Natural killer cell (primary cell): ENCODE measurements at regions not wholly inside any gene's neighbourhood (a gene's known extent, or its start where the extent isn't known, plus 50 kb on each side); places are given as distances from the start of the nearest gene placed in this dataset.

Experiments used
- ATAC-seq, 3 donors: fragments of 150-1000 bp in 2 of 3; fragments of 200-7000 bp in 1 of 3; cut with Tn5 transposase; 1 replicate in 1 of 3; 2 replicates in 2 of 3; pipeline ENCODE4 v1.10.0; 2021; ENCODE audit warnings: mild to moderate bottlenecking in 2 of 3, moderate library complexity in 2 of 3
- DNase-seq, 2 donors: peaks; one replicate each; pipeline versions ENCODE4 v3.0.0 to v3.0.0-alpha.2; 2013 to 2021; ENCODE audit warnings: mixed read lengths in 1 of 2
- H3K27ac ChIP-seq: one replicate; pipeline ENCODE4 v1.5.1; 2013; ENCODE audit warnings: mild to moderate bottlenecking, low read length
- H3K27me3 ChIP-seq: one replicate; pipeline ENCODE4 v1.6.1; 2013; ENCODE audit warnings: low read length; ENCODE audit not compliant: control insufficient read depth, insufficient read depth
- H3K36me3 ChIP-seq: one replicate; pipeline ENCODE4 v1.6.1; 2013; ENCODE audit warnings: low read length; ENCODE audit not compliant: control insufficient read depth, insufficient read depth
- H3K4me1 ChIP-seq: one replicate; pipeline ENCODE4 v1.6.1; 2013; ENCODE audit warnings: low read length; ENCODE audit not compliant: control insufficient read depth, insufficient read depth
- H3K4me3 ChIP-seq: one replicate; pipeline ENCODE4 v1.5.1; 2013; ENCODE audit warnings: low read length
- H3K9me3 ChIP-seq: one replicate; pipeline ENCODE4 v1.6.1; 2013; ENCODE audit warnings: low read length; ENCODE audit not compliant: control insufficient read depth, insufficient read depth
- H3K27ac Mint-ChIP-seq, 2 donors: one replicate each; pipeline ENCODE4 v1.8.0; 2022; ENCODE audit warnings: mild to moderate bottlenecking in 2 of 2, mixed read lengths in 2 of 2, moderate library complexity in 1 of 2
- H3K27me3 Mint-ChIP-seq, 2 donors: one replicate each; pipeline ENCODE4 v1.8.0; 2022; ENCODE audit warnings: low read depth in 2 of 2, mixed read lengths in 2 of 2
- H3K36me3 Mint-ChIP-seq: one replicate; pipeline ENCODE4 v1.8.0; 2022; ENCODE audit warnings: mixed read lengths
- H3K4me1 Mint-ChIP-seq, 2 donors: one replicate each; pipeline ENCODE4 v1.8.0; 2022; ENCODE audit warnings: mixed read lengths in 2 of 2
- H3K4me3 Mint-ChIP-seq: one replicate; pipeline ENCODE4 v1.8.0; 2022; ENCODE audit warnings: mild to moderate bottlenecking, moderate library complexity, mixed read lengths
- H3K9me3 Mint-ChIP-seq, 2 donors: one replicate each; pipeline ENCODE4 v1.8.0; 2022; ENCODE audit warnings: mixed read lengths in 2 of 2
- WGBS: methylation state at CpG from one replicate; pipeline ENCODE4 v1.1.7; 2013; ENCODE audit warnings: missing lambda C conversion rate; ENCODE audit not compliant: insufficient coverage; 5-methylcytosine and 5-hydroxymethylcytosine counted together
- intact Hi-C: fragments of 100-400 bp; cut with micrococcal nuclease; formaldehyde crosslinking; loops from one replicate; pipeline ENCODE4 v1.14.2; 2022
- TF ChIP-seq, protein P1 (sequence below): fragments of 200-600 bp; IDR thresholded peaks from one replicate; pipeline ENCODE4 v1.8.0; 2022; ENCODE audit warnings: antibody characterized with exemption

GRCh38 chr7:95691464-95691863, 80.9 kb upstream of the DYNC1I1 start:
- DNase-seq (no peak), ATAC-seq (no peak)
- no peak overlapping the region for H3K4me3 ChIP-seq
- Mint-ChIP-seq H3K4me3 (no peak overlapping the region), H3K27ac (no peak overlapping the region), H3K9me3 (no peaks in the 10 kb centered on the region), H3K27me3 (peaks cover 13 to 22% of the 10 kb centered on the region in 2 donors), H3K4me1 (peaks cover 5 to 7% of the 10 kb centered on the region in 2 donors), H3K36me3 (no peaks in the 10 kb centered on the region)
- 73% methylated on average over 4 of the region's 4 CpGs for WGBS
- no peaks in the 10 kb centered on the region for H3K4me1 ChIP-seq
- intact Hi-C loops: no loop called here
- H3K9me3 ChIP-seq: no peaks in the 10 kb centered on the region
- no peaks in the 10 kb centered on the region for H3K36me3 ChIP-seq
- H3K27me3 ChIP-seq: no peaks in the 10 kb centered on the region
- no peak overlapping the region for H3K27ac ChIP-seq
- TF ChIP-seq, protein P1, sequence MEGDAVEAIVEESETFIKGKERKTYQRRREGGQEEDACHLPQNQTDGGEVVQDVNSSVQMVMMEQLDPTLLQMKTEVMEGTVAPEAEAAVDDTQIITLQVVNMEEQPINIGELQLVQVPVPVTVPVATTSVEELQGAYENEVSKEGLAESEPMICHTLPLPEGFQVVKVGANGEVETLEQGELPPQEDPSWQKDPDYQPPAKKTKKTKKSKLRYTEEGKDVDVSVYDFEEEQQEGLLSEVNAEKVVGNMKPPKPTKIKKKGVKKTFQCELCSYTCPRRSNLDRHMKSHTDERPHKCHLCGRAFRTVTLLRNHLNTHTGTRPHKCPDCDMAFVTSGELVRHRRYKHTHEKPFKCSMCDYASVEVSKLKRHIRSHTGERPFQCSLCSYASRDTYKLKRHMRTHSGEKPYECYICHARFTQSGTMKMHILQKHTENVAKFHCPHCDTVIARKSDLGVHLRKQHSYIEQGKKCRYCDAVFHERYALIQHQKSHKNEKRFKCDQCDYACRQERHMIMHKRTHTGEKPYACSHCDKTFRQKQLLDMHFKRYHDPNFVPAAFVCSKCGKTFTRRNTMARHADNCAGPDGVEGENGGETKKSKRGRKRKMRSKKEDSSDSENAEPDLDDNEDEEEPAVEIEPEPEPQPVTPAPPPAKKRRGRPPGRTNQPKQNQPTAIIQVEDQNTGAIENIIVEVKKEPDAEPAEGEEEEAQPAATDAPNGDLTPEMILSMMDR: no peak

DNA sequence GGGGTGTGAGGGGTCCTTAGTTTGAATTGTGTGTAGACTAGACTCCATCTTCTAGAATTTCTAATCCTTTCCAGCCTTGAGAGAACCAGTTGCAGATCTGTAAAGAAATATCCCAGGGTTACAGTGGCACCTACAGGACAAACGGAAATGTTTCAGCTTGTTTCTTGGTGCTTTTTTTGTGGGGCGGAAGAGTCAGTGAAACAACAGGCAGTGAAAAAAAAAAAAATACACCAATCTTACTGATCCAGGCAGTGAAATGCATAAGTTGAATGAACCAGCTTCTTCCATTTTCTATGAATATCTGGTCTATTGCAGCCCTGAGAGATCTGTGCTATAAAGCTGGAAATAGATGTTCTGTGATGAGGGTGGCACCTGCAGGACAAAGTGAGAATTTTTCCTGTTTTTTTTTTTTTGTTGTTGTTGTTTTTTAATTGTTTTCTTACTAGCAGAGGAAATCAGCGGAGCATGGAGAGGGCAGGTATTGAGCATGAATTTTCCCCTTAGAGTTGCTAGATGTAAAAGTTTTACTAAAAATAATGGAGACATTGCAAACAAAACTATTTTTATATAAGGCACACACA, 81.9 kb upstream of the DYNC1I1 start:
- no peaks in the 10 kb centered on the region for H3K36me3 Mint-ChIP-seq
- no peak overlapping the region for H3K4me3 Mint-ChIP-seq

GRCh38 chr7:95688931-95689495, 83.3 kb upstream of the DYNC1I1 start:
- no peaks in the 10 kb centered on the region for H3K9me3 ChIP-seq
- 84% methylated on average over 6 of the region's 7 CpGs for WGBS
- no peaks in the 10 kb centered on the region for H3K4me1 ChIP-seq
- H3K27ac ChIP-seq: no peak overlapping the region
- H3K27me3 ChIP-seq: no peaks in the 10 kb centered on the region
- Mint-ChIP-seq H3K27ac (no peak overlapping the region), H3K9me3 (no peaks in the 10 kb centered on the region), H3K4me1 (peaks cover 7 to 10% of the 10 kb centered on the region in 2 donors), H3K27me3 (peaks cover 0 to 6% of the 10 kb centered on the region in 2 donors), H3K36me3 (no peaks in the 10 kb centered on the region), H3K4me3 (no peak overlapping the region)
- intact Hi-C loops: no loop called here
- TF ChIP-seq, protein P1: no peak
- no peak for DNase-seq
- ATAC-seq: no peak
- H3K4me3 ChIP-seq: no peak overlapping the region
- H3K36me3 ChIP-seq: no peaks in the 10 kb centered on the region

More for the DNA sequence above, 81.9 kb upstream of the DYNC1I1 start:
- TF ChIP-seq, protein P1: peak; percentile 82
- intact Hi-C loops: loop anchor here (1.0 kb wide), 2 partner anchors 163 to 179 kb away; no protein-coding TSS in a partner anchor
- H3K9me3 ChIP-seq: no peaks in the 10 kb centered on the region
- H3K36me3 ChIP-seq: no peaks in the 10 kb centered on the region
- WGBS: 0% methylated on average over 1 of the region's 3 CpGs
- Mint-ChIP-seq H3K27ac (no peak overlapping the region), H3K4me1 (peaks cover 5 to 7% of the 10 kb centered on the region in 2 donors), H3K27me3 (peaks cover 7 to 12% of the 10 kb centered on the region in 2 donors), H3K9me3 (no peaks in the 10 kb centered on the region)
- H3K4me1 ChIP-seq: no peaks in the 10 kb centered on the region
- H3K27ac ChIP-seq: no peak overlapping the region
- H3K27me3 ChIP-seq: no peaks in the 10 kb centered on the region
- no peak overlapping the region for H3K4me3 ChIP-seq
- ATAC-seq: peak; percentile 68 to 78 (median 77)
- peak in 1 of 2 donors; percentile 13 for DNase-seq
